ENCODE measurements at regions not wholly inside any gene's neighbourhood (a gene's known extent, or its start where the extent isn't known, plus 50 kb on each side); places are given as distances from the start of the nearest gene placed in this dataset.

GRCh38 chr18:38052879-38053590 lies 487.4 kb upstream of the CELF4 start:
- DNase-seq = no peak

- DNase-seq = no peak
Observed at GRCh38 chr18:38047820-38048219, 482.2 kb upstream of the CELF4 start.

- no peak for DNase-seq
Observed at GRCh38 chr18:38046651-38047050, 481.1 kb upstream of the CELF4 start.

- no peak for DNase-seq
Observed at GRCh38 chr18:38045845-38046244, 480.2 kb upstream of the CELF4 start.

GRCh38 chr18:38042211-38042890 lies 476.8 kb upstream of the CELF4 start:
- DNase-seq = no peak

- DNase-seq = no peak
Observed at GRCh38 chr18:38038242-38038641, 472.6 kb upstream of the CELF4 start.

- DNase-seq = no peak
Observed at GRCh38 chr18:38035193-38035592, 469.6 kb upstream of the CELF4 start.

- DNase-seq = no peak
Observed at GRCh38 chr18:38033282-38033681, 467.7 kb upstream of the CELF4 start.

- no peak for DNase-seq
Observed at GRCh38 chr18:38032516-38032915, 466.9 kb upstream of the CELF4 start.

GRCh38 chr18:38028946-38029345 lies 463.3 kb upstream of the CELF4 start:
- DNase-seq = no peak

- DNase-seq = no peak
Observed at GRCh38 chr18:38025433-38026038, 459.9 kb upstream of the CELF4 start.

GRCh38 chr18:38023871-38024270 lies 458.3 kb upstream of the CELF4 start:
- no peak for DNase-seq

GRCh38 chr18:38022234-38022633 lies 456.6 kb upstream of the CELF4 start:
- no peak for DNase-seq

GRCh38 chr18:38019292-38019691 lies 453.7 kb upstream of the CELF4 start:
- no peak for DNase-seq

GRCh38 chr18:38010971-38011857 lies 445.6 kb upstream of the CELF4 start:
- DNase-seq = no peak

GRCh38 chr18:38010037-38010436 lies 444.4 kb upstream of the CELF4 start:
- no peak for DNase-seq

- DNase-seq = no peak
Observed at GRCh38 chr18:38009320-38009719, 443.7 kb upstream of the CELF4 start.

GRCh38 chr18:38007676-38008330 lies 442.2 kb upstream of the CELF4 start:
- DNase-seq = no peak

GRCh38 chr18:38007026-38007425 lies 441.4 kb upstream of the CELF4 start:
- DNase-seq = no peak

- DNase-seq = no peak
Observed at GRCh38 chr18:38006541-38006940, 440.9 kb upstream of the CELF4 start.

GRCh38 chr18:37997695-37998094 lies 432.1 kb upstream of the CELF4 start:
- DNase-seq = no peak

GRCh38 chr18:37987901-37988300 lies 422.3 kb upstream of the CELF4 start:
- no peak for DNase-seq

GRCh38 chr18:37986665-37987064 lies 421.1 kb upstream of the CELF4 start:
- DNase-seq = no peak
